ENCODE measurements at regions not wholly inside any gene's neighbourhood (a gene's known extent, or its start where the extent isn't known, plus 50 kb on each side); places are given as distances from the start of the nearest gene placed in this dataset.

DNA sequence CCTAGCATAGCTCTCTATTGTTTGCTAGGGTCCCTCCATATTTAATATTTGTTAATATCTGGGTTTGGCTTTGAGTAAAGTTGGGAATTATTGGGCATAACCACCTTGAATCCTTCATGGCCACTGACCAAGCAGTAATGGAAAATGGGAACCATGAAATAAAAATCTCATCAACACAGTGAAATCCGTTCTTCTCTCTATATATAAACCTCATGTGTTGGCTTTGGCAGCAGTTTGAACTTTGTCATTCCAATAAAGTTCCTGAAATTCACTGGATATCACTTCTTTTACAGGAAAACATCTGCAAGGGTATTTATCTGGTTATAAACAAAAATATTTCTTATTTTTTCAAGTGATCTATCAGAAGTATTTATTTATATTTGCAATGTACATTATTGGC, 93.0 kb upstream of the MPDZ start:
- no peak overlapping the region for H3K27ac ChIP-seq
- TF ChIP-seq, protein P1, sequence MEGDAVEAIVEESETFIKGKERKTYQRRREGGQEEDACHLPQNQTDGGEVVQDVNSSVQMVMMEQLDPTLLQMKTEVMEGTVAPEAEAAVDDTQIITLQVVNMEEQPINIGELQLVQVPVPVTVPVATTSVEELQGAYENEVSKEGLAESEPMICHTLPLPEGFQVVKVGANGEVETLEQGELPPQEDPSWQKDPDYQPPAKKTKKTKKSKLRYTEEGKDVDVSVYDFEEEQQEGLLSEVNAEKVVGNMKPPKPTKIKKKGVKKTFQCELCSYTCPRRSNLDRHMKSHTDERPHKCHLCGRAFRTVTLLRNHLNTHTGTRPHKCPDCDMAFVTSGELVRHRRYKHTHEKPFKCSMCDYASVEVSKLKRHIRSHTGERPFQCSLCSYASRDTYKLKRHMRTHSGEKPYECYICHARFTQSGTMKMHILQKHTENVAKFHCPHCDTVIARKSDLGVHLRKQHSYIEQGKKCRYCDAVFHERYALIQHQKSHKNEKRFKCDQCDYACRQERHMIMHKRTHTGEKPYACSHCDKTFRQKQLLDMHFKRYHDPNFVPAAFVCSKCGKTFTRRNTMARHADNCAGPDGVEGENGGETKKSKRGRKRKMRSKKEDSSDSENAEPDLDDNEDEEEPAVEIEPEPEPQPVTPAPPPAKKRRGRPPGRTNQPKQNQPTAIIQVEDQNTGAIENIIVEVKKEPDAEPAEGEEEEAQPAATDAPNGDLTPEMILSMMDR (conservative IDR thresholded peaks at IDR 0.05) = no peak

DNA sequence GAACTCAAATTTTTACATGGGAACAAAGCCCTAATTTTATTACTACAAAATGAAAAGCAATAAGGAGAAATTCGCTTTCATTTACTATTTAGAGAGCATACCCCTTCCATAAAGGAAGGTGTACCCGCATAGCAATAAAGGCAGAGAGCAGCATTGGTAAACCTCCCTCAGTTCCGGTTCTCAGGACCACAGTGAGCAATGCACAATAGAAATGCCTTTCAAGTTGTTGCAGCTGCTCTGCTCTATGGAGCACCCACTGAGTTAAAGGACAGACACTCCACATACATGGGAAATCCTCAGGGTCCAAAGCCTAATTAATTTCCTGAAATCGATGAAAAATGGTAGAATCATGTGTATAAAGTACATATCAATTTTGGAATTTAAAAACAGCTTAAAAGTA, 89.9 kb upstream of the MPDZ start:
- no peak overlapping the region for H3K27ac ChIP-seq
- TF ChIP-seq, protein P1 (conservative IDR thresholded peaks at IDR 0.05) = no peak

DNA sequence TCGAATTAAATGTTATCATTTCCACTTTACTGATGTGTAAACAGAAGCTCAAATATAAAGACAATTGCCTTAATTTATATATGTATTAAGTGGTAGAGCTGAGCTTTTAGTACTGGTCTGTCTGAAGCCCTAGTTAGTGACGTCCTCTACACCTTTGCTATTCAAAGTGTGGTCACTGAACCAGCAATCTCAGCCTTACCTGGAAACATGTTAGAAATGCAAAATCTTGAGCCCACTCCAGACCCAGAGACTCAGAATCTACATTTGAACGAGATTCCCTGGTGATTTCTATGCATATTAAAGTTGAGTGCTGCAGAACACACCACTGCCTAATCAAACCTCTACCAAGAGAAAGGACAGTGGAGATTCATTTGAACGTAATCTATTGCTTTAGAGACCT, 88.3 kb upstream of the MPDZ start:
- no peak overlapping the region for H3K27ac ChIP-seq
- TF ChIP-seq, protein P1 (conservative IDR thresholded peaks at IDR 0.05) = no peak

DNA sequence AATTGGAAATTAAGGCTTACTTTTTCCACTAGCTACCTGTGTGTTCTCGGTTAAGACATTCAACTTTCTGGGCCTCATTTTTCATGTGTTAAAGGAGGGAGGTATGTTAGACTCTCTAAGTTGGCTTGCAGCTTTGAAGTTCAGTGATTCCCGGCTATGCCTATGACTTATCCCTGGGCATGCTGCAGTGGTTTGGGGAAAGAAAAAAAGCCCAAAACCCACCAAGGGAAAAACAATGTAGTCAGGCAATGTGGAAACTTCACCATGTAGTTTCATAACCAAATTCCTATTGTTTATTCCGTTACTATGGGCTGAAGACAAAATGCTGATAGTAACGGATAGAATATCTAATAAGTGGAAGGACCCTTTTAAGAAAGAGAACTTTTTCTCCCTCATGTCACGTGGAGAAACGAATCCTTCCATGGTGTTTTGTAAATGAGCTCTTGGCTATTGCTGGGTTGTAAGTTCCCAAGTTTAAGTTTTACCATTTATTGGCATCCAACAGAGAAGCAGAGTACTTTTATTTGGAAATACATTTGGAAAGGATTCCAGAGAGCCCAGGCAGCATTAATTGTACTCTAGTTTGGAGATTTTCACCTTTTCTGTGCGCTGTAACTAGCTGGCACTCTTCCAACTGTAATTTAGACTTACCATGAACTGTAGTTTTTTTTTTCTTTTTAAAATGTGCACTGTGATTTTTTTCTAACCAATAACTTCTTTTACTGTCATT, 84.9 kb upstream of the MPDZ start:
- no peak overlapping the region for H3K27ac ChIP-seq
- TF ChIP-seq, protein P1 (conservative IDR thresholded peaks at IDR 0.05) = no peak

DNA sequence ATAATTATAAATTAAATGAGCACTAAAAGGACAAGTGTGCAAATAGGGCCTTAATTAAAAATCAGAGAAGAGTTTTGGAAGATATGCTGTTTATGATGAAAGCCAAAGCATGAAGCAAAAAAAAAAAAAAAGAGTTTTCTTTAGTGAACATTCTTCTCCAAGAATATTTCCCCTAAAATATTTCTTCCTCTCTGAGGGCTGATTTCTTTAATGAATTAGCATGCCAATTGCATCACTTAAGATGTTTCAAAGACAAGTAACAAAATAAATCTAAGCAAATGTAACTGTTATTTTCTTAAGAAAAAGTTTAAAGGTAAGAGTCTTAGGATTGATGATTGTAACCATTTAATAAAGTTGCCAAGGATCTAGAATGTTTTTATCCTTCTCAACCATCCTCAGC, 81.6 kb upstream of the MPDZ start:
- H3K27ac ChIP-seq = no peak overlapping the region
- TF ChIP-seq, protein P1 (conservative IDR thresholded peaks at IDR 0.05) = no peak

DNA sequence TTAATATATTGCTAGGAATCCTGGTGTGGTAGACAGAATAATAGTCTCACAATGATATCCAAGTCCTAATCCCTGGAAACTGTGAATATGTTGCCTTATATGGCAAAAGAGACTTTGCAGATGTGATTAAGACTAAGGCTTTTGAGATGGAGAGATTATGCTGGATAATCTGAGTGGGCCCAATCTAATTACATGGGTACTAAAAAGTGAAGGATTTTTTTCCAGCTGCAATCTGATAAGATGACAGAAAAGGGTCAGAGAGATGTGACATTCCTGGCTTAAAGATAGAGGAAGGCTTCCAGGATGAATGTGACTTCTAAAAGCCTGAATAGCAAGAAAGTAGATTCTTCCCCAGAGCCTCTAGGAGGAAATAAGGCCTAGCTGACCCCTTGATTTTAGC, 80.7 kb upstream of the MPDZ start:
- TF ChIP-seq, protein P1 (conservative IDR thresholded peaks at IDR 0.05) = no peak
- H3K27ac ChIP-seq = no peak overlapping the region

DNA sequence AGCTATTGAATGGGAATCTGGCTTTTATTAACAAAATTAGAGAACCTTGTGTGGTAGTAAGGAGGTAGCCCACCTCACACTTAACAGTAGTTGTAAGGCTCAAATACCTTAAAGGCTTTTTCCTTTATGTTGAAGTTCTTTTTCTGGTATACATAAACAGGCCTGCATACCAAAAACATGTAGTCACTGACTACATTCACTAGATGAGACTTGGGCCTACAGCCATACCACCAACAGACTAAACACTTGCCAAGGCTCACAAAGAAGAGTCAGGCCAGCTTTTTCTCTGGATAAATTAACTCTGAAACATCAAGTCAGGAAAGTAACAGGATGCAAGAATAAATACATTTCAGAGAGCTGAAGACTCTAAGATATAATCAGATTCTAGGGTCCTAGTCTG, 78.6 kb upstream of the MPDZ start:
- H3K27ac ChIP-seq = no peak overlapping the region
- TF ChIP-seq, protein P1 (conservative IDR thresholded peaks at IDR 0.05) = no peak
